ENCODE measurements at regions not wholly inside any gene's neighbourhood (a gene's known extent, or its start where the extent isn't known, plus 50 kb on each side); places are given as distances from the start of the nearest gene placed in this dataset.

GRCh38 chr1:29806646-29807319 lies 570.5 kb downstream of the PTPRU start:
- no peaks in the 10 kb centered on the region for H3K4me1 ChIP-seq (ENCODE audit: control insufficient read depth, insufficient read depth, low read length, poor library complexity, severe bottlenecking)
- no peaks in the 10 kb centered on the region for H3K27me3 ChIP-seq (replicated peaks; ENCODE audit: control insufficient read depth, insufficient read depth, low read length, poor library complexity, severe bottlenecking)
- DNase-seq, result no peak
- H3K4me3 ChIP-seq (ENCODE audit: insufficient read depth, low read depth, low read length, poor library complexity, severe bottlenecking), result no peak overlapping the region
- H3K27ac ChIP-seq (ENCODE audit: insufficient read depth, low read length, poor library complexity, severe bottlenecking), result no peak overlapping the region
- H3K9me3 ChIP-seq (ENCODE audit: control insufficient read depth, low read length), result no peaks in the 10 kb centered on the region
- H3K36me3 ChIP-seq (ENCODE audit: control insufficient read depth, insufficient read depth, low read length), result no peaks in the 10 kb centered on the region

- no peaks in the 10 kb centered on the region for H3K9me3 ChIP-seq (ENCODE audit: control insufficient read depth, low read length)
- H3K4me1 ChIP-seq (ENCODE audit: control insufficient read depth, insufficient read depth, low read length, poor library complexity, severe bottlenecking), result no peaks in the 10 kb centered on the region
- no peak for DNase-seq
- no peaks in the 10 kb centered on the region for H3K36me3 ChIP-seq (ENCODE audit: control insufficient read depth, insufficient read depth, low read length)
- no peaks in the 10 kb centered on the region for H3K27me3 ChIP-seq (replicated peaks; ENCODE audit: control insufficient read depth, insufficient read depth, low read length, poor library complexity, severe bottlenecking)
- no peak overlapping the region for H3K27ac ChIP-seq (ENCODE audit: insufficient read depth, low read length, poor library complexity, severe bottlenecking)
- H3K4me3 ChIP-seq (ENCODE audit: insufficient read depth, low read depth, low read length, poor library complexity, severe bottlenecking), result no peak overlapping the region
These were observed 569.5 kb downstream of the PTPRU start for GRCh38 chr1:29805896-29806160.

- Histone ChIP-seq H3K9me3 (ENCODE audit: control insufficient read depth, low read length) (no peaks in the 10 kb centered on the region), H3K27me3 (replicated peaks; ENCODE audit: control insufficient read depth, insufficient read depth, low read length, poor library complexity, severe bottlenecking) (no peaks in the 10 kb centered on the region), H3K27ac (ENCODE audit: insufficient read depth, low read length, poor library complexity, severe bottlenecking) (no peak overlapping the region), H3K4me3 (ENCODE audit: insufficient read depth, low read depth, low read length, poor library complexity, severe bottlenecking) (no peak overlapping the region), H3K4me1 (ENCODE audit: control insufficient read depth, insufficient read depth, low read length, poor library complexity, severe bottlenecking) (no peaks in the 10 kb centered on the region), H3K36me3 (ENCODE audit: control insufficient read depth, insufficient read depth, low read length) (no peaks in the 10 kb centered on the region)
- no peak for DNase-seq
These were observed 569.0 kb downstream of the PTPRU start for GRCh38 chr1:29805122-29805895.

GRCh38 chr1:29804181-29804899 lies 568.0 kb downstream of the PTPRU start:
- no peaks in the 10 kb centered on the region for H3K36me3 ChIP-seq (ENCODE audit: control insufficient read depth, insufficient read depth, low read length)
- DNase-seq, result no peak
- no peaks in the 10 kb centered on the region for H3K27me3 ChIP-seq (replicated peaks; ENCODE audit: control insufficient read depth, insufficient read depth, low read length, poor library complexity, severe bottlenecking)
- H3K9me3 ChIP-seq (ENCODE audit: control insufficient read depth, low read length), result no peaks in the 10 kb centered on the region
- no peak overlapping the region for H3K4me3 ChIP-seq (ENCODE audit: insufficient read depth, low read depth, low read length, poor library complexity, severe bottlenecking)
- no peak overlapping the region for H3K27ac ChIP-seq (ENCODE audit: insufficient read depth, low read length, poor library complexity, severe bottlenecking)
- H3K4me1 ChIP-seq (ENCODE audit: control insufficient read depth, insufficient read depth, low read length, poor library complexity, severe bottlenecking), result no peaks in the 10 kb centered on the region

GRCh38 chr1:29803486-29803885 lies 567.2 kb downstream of the PTPRU start:
- Histone ChIP-seq H3K36me3 (ENCODE audit: control insufficient read depth, insufficient read depth, low read length) (no peaks in the 10 kb centered on the region), H3K9me3 (ENCODE audit: control insufficient read depth, low read length) (no peaks in the 10 kb centered on the region), H3K4me1 (ENCODE audit: control insufficient read depth, insufficient read depth, low read length, poor library complexity, severe bottlenecking) (no peaks in the 10 kb centered on the region), H3K4me3 (ENCODE audit: insufficient read depth, low read depth, low read length, poor library complexity, severe bottlenecking) (no peak overlapping the region), H3K27ac (ENCODE audit: insufficient read depth, low read length, poor library complexity, severe bottlenecking) (no peak overlapping the region), H3K27me3 (replicated peaks; ENCODE audit: control insufficient read depth, insufficient read depth, low read length, poor library complexity, severe bottlenecking) (no peaks in the 10 kb centered on the region)
- DNase-seq, result no peak

GRCh38 chr1:29802181-29803068 lies 566.1 kb downstream of the PTPRU start:
- Histone ChIP-seq H3K36me3 (ENCODE audit: control insufficient read depth, insufficient read depth, low read length) (no peaks in the 10 kb centered on the region), H3K27me3 (replicated peaks; ENCODE audit: control insufficient read depth, insufficient read depth, low read length, poor library complexity, severe bottlenecking) (no peaks in the 10 kb centered on the region), H3K4me3 (ENCODE audit: insufficient read depth, low read depth, low read length, poor library complexity, severe bottlenecking) (no peak overlapping the region), H3K9me3 (ENCODE audit: control insufficient read depth, low read length) (no peaks in the 10 kb centered on the region), H3K4me1 (ENCODE audit: control insufficient read depth, insufficient read depth, low read length, poor library complexity, severe bottlenecking) (no peaks in the 10 kb centered on the region), H3K27ac (ENCODE audit: insufficient read depth, low read length, poor library complexity, severe bottlenecking) (no peak overlapping the region)
- DNase-seq, result no peak

- no peak for DNase-seq
- no peaks in the 10 kb centered on the region for H3K4me1 ChIP-seq (ENCODE audit: control insufficient read depth, insufficient read depth, low read length, poor library complexity, severe bottlenecking)
- H3K36me3 ChIP-seq (ENCODE audit: control insufficient read depth, insufficient read depth, low read length), result no peaks in the 10 kb centered on the region
- no peak overlapping the region for H3K4me3 ChIP-seq (ENCODE audit: insufficient read depth, low read depth, low read length, poor library complexity, severe bottlenecking)
- no peaks in the 10 kb centered on the region for H3K9me3 ChIP-seq (ENCODE audit: control insufficient read depth, low read length)
- no peaks in the 10 kb centered on the region for H3K27me3 ChIP-seq (replicated peaks; ENCODE audit: control insufficient read depth, insufficient read depth, low read length, poor library complexity, severe bottlenecking)
- H3K27ac ChIP-seq (ENCODE audit: insufficient read depth, low read length, poor library complexity, severe bottlenecking), result no peak overlapping the region
These were observed 565.2 kb downstream of the PTPRU start for GRCh38 chr1:29801561-29801973.

GRCh38 chr1:29801003-29801402 lies 564.7 kb downstream of the PTPRU start:
- no peaks in the 10 kb centered on the region for H3K9me3 ChIP-seq (ENCODE audit: control insufficient read depth, low read length)

GRCh38 chr1:29800522-29800956 lies 564.2 kb downstream of the PTPRU start:
- H3K4me3 ChIP-seq (ENCODE audit: insufficient read depth, low read depth, low read length, poor library complexity, severe bottlenecking), result no peak overlapping the region
- H3K36me3 ChIP-seq (ENCODE audit: control insufficient read depth, insufficient read depth, low read length), result no peaks in the 10 kb centered on the region
- H3K27ac ChIP-seq (ENCODE audit: insufficient read depth, low read length, poor library complexity, severe bottlenecking), result no peak overlapping the region
- no peaks in the 10 kb centered on the region for H3K4me1 ChIP-seq (ENCODE audit: control insufficient read depth, insufficient read depth, low read length, poor library complexity, severe bottlenecking)
- no peaks in the 10 kb centered on the region for H3K9me3 ChIP-seq (ENCODE audit: control insufficient read depth, low read length)
- H3K27me3 ChIP-seq (replicated peaks; ENCODE audit: control insufficient read depth, insufficient read depth, low read length, poor library complexity, severe bottlenecking), result no peaks in the 10 kb centered on the region
- no peak for DNase-seq

More at GRCh38 chr1:29801003-29801402, 564.7 kb downstream of the PTPRU start:
- H3K4me3 ChIP-seq (ENCODE audit: insufficient read depth, low read depth, low read length, poor library complexity, severe bottlenecking), result no peak overlapping the region
- DNase-seq, result no peak
- H3K36me3 ChIP-seq (ENCODE audit: control insufficient read depth, insufficient read depth, low read length), result no peaks in the 10 kb centered on the region
- H3K27me3 ChIP-seq (replicated peaks; ENCODE audit: control insufficient read depth, insufficient read depth, low read length, poor library complexity, severe bottlenecking), result no peaks in the 10 kb centered on the region
- no peak overlapping the region for H3K27ac ChIP-seq (ENCODE audit: insufficient read depth, low read length, poor library complexity, severe bottlenecking)
- no peaks in the 10 kb centered on the region for H3K4me1 ChIP-seq (ENCODE audit: control insufficient read depth, insufficient read depth, low read length, poor library complexity, severe bottlenecking)
